Activated B cell treated with CpG ODN at 0.5 μM for 24 hours (primary cell): ENCODE measurements at regions not wholly inside any gene's neighbourhood (a gene's known extent, or its start where the extent isn't known, plus 50 kb on each side); places are given as distances from the start of the nearest gene placed in this dataset.

Experiments
- ATAC-seq: fragments of 200-7000 bp; cut with Tn5 transposase; one replicate; pipeline ENCODE4 v1.10.0; 2021; ENCODE audit warnings: low read depth, mild to moderate bottlenecking, moderate library complexity
- CTCF ChIA-PET: fragments of 350-600 bp; sonication (Branson Sonifier 250); formaldehyde crosslinking; loops from one replicate; lab custom pipeline; 2021; ENCODE audit warnings: antibody characterized with exemption; lab: Charles Lee
- POLR2A ChIA-PET: fragments of 350-600 bp; sonication (Branson Sonifier 250); formaldehyde crosslinking; loops from one replicate; lab custom pipeline; 2021; ENCODE audit warnings: antibody characterized with exemption; lab: Charles Lee
- DNase-seq: peaks from one replicate; pipeline ENCODE4 v3.0.0; 2022
- H3K27ac Mint-ChIP-seq: one replicate; pipeline ENCODE4 v1.8.0; 2020; ENCODE audit warnings: mixed read lengths
- H3K27me3 Mint-ChIP-seq: one replicate; pipeline ENCODE4 v1.8.0; 2021; ENCODE audit warnings: mixed read lengths
- H3K36me3 Mint-ChIP-seq: one replicate; pipeline ENCODE4 v1.8.0; 2021; ENCODE audit warnings: low read depth, mixed read lengths
- H3K4me1 Mint-ChIP-seq: one replicate; pipeline ENCODE4 v1.8.0; 2021; ENCODE audit warnings: mixed read lengths
- H3K4me3 Mint-ChIP-seq: one replicate; pipeline ENCODE4 v1.8.0; 2020; ENCODE audit warnings: mild to moderate bottlenecking, mixed read lengths
- H3K9me3 Mint-ChIP-seq: one replicate; pipeline ENCODE4 v1.8.0; 2020; ENCODE audit warnings: mixed read lengths
- intact Hi-C: fragments of 100-400 bp; cut with micrococcal nuclease; formaldehyde crosslinking; loops from one replicate; pipeline ENCODE4 v1.15.1; 2024
- TF ChIP-seq, protein P1 (sequence below): fragments of 200-600 bp; IDR thresholded peaks from one replicate; pipeline ENCODE4 v1.8.0; 2022; ENCODE audit warnings: antibody characterized with exemption, mild to moderate bottlenecking

GRCh38 chr1:108057541-108057940 is 92.6 kb upstream of the VAV3 start:
- intact Hi-C loops = no loop called here
- DNase-seq (no peak), ATAC-seq (no peak)
- H3K27me3 Mint-ChIP-seq = no peaks in the 10 kb centered on the region
- H3K4me1 Mint-ChIP-seq = no peaks in the 10 kb centered on the region
- no peak overlapping the region for H3K4me3 Mint-ChIP-seq
- POLR2A ChIA-PET = no interaction called here
- peaks cover 3% of the 10 kb centered on the region for H3K9me3 Mint-ChIP-seq
- H3K27ac Mint-ChIP-seq = no peak overlapping the region
- CTCF ChIA-PET = no interaction called here
- H3K36me3 Mint-ChIP-seq = no peaks in the 10 kb centered on the region
- TF ChIP-seq, protein P1, sequence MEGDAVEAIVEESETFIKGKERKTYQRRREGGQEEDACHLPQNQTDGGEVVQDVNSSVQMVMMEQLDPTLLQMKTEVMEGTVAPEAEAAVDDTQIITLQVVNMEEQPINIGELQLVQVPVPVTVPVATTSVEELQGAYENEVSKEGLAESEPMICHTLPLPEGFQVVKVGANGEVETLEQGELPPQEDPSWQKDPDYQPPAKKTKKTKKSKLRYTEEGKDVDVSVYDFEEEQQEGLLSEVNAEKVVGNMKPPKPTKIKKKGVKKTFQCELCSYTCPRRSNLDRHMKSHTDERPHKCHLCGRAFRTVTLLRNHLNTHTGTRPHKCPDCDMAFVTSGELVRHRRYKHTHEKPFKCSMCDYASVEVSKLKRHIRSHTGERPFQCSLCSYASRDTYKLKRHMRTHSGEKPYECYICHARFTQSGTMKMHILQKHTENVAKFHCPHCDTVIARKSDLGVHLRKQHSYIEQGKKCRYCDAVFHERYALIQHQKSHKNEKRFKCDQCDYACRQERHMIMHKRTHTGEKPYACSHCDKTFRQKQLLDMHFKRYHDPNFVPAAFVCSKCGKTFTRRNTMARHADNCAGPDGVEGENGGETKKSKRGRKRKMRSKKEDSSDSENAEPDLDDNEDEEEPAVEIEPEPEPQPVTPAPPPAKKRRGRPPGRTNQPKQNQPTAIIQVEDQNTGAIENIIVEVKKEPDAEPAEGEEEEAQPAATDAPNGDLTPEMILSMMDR = no peak

DNA sequence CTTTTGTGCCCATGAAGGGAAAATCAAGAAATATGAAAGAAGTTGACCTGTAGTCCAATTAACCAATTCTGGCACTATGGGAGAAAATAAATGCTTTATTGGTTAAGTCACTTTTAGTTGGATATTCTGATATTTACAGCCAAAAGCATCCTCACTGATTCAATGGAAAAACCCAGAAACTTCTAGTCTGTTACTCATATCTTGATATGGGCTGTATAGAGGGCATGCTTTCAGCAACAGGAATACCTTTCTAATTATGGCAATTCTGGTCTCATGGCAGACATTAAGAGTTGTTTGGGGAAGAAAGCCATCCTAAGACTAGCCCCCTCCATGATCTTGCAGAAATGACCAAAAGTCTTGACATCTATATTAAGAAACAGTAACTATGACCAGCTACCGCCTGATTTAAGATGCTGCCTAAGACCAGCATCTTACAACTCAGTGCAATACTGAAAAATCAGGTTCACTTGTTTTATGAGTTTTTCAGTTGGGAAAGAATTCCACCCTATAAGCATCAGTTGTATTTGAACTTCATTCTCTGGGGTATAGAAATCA is 91.5 kb upstream of the VAV3 start:
- intact Hi-C loops = no loop called here
- no peak for ATAC-seq
- peaks cover under 1% of the 10 kb centered on the region for H3K9me3 Mint-ChIP-seq
- H3K27me3 Mint-ChIP-seq = no peaks in the 10 kb centered on the region
- ChIA-PET POLR2A (no interaction called here), CTCF (no interaction called here)
- no peak overlapping the region for H3K4me3 Mint-ChIP-seq
- no peak for DNase-seq
- no peaks in the 10 kb centered on the region for H3K36me3 Mint-ChIP-seq
- no peaks in the 10 kb centered on the region for H3K4me1 Mint-ChIP-seq
- no peak overlapping the region for H3K27ac Mint-ChIP-seq
- TF ChIP-seq, protein P1 = no peak

DNA sequence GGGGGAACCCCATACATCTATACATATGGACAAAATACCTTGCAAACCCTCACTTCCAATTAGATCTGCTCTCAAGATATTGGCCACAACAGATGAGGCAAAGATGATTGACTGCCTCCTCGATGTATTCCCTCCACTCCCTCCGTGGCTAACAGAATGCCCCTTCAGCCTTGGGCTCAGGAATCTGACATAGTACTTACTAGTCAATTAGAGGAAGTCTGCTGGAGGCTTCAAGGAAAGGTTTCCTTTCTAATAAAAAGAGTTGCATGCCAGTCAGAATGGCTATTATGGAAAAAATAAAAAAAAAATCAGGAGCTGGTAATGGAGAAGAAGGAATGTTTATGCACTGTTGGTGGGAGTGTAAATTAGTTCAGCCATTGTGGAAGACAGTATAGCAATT is 90.4 kb upstream of the VAV3 start:
- DNase-seq (no peak), ATAC-seq (no peak)
- TF ChIP-seq, protein P1 = no peak
- H3K36me3 Mint-ChIP-seq = no peaks in the 10 kb centered on the region
- no peak overlapping the region for H3K4me3 Mint-ChIP-seq
- no peak overlapping the region for H3K27ac Mint-ChIP-seq
- ChIA-PET POLR2A (no interaction called here), CTCF (no interaction called here)
- intact Hi-C loops = no loop called here
- H3K27me3 Mint-ChIP-seq = no peaks in the 10 kb centered on the region
- no peaks in the 10 kb centered on the region for H3K9me3 Mint-ChIP-seq
- H3K4me1 Mint-ChIP-seq = peaks cover 8% of the 10 kb centered on the region

GRCh38 chr1:108054396-108054795 is 89.4 kb upstream of the VAV3 start:
- ATAC-seq (no peak), DNase-seq (no peak)
- Mint-ChIP-seq H3K27ac (no peak overlapping the region), H3K36me3 (no peaks in the 10 kb centered on the region), H3K27me3 (no peaks in the 10 kb centered on the region), H3K9me3 (no peaks in the 10 kb centered on the region), H3K4me1 (peaks cover 18% of the 10 kb centered on the region), H3K4me3 (no peak overlapping the region)
- TF ChIP-seq, protein P1 = no peak
- CTCF ChIA-PET = no interaction called here
- intact Hi-C loops = no loop called here
- POLR2A ChIA-PET = no interaction called here

- ChIA-PET POLR2A (interaction anchor here (1.0 kb wide), 1 partner anchor 15 kb away, joined by 3 read pairs; no protein-coding TSS in a partner anchor), CTCF (no interaction called here)
- TF ChIP-seq, protein P1 = no peak
- Mint-ChIP-seq H3K27ac (no peak overlapping the region), H3K9me3 (no peaks in the 10 kb centered on the region), H3K36me3 (no peaks in the 10 kb centered on the region), H3K4me1 (peaks cover 21% of the 10 kb centered on the region), H3K4me3 (no peak overlapping the region), H3K27me3 (no peaks in the 10 kb centered on the region)
- DNase-seq (no peak), ATAC-seq (no peak)
- intact Hi-C loops = no loop called here
Observed at GRCh38 chr1:108053270-108054013, 88.5 kb upstream of the VAV3 start.
